DOHH2 (cell line): ENCODE measurements at regions not wholly inside any gene's neighbourhood (a gene's known extent, or its start where the extent isn't known, plus 50 kb on each side); places are given as distances from the start of the nearest gene placed in this dataset.

Source experiments
- H3F3A ChIP-seq: fragments of 200-600 bp; sonication (generic), shearing (Covaris generic); 2 replicates; pipeline ENCODE4 v1.6.0; 2016; ENCODE audit warnings: antibody characterized with exemption, mild to moderate bottlenecking; ENCODE audit not compliant: control insufficient read depth, insufficient read depth
- H3K27ac ChIP-seq: fragments of 200-600 bp; sonication (generic); 2 replicates; pipeline ENCODE4 v1.5.1; 2014; ENCODE audit warnings: low read depth, mild to moderate bottlenecking, low read length, moderate library complexity
- H3K27me3 ChIP-seq: fragments of 200-600 bp; sonication (generic); 2 replicates; pipeline ENCODE4 v1.6.1; 2014; ENCODE audit warnings: mild to moderate bottlenecking, low read length, mixed read lengths; ENCODE audit not compliant: control insufficient read depth
- H3K36me3 ChIP-seq: fragments of 200-600 bp; sonication (generic); 2 replicates; pipeline ENCODE4 v1.6.1; 2014; ENCODE audit warnings: mild to moderate bottlenecking, low read length, moderate library complexity, mixed read lengths; ENCODE audit not compliant: control insufficient read depth
- H3K4me1 ChIP-seq: fragments of 200-600 bp; sonication (generic); 2 replicates; pipeline ENCODE4 v1.6.1; 2014; ENCODE audit warnings: mild to moderate bottlenecking, low read length, mixed read lengths; ENCODE audit not compliant: control insufficient read depth
- H3K4me2 ChIP-seq: fragments of 200-600 bp; sonication (generic); 2 replicates; pipeline ENCODE4 v1.6.0; 2014; ENCODE audit warnings: mild to moderate bottlenecking, low read length, moderate library complexity
- H3K4me3 ChIP-seq: fragments of 200-600 bp; sonication (generic); 2 replicates; pipeline ENCODE4 v1.5.1; 2014; ENCODE audit warnings: mild to moderate bottlenecking, low read length, mixed read lengths
- H3K79me2 ChIP-seq: fragments of 200-600 bp; sonication (generic); 2 replicates; pipeline ENCODE4 v1.6.1; 2014; ENCODE audit warnings: mild to moderate bottlenecking, low read length, mixed read lengths; ENCODE audit not compliant: control insufficient read depth
- H3K9me2 ChIP-seq: fragments of 200-600 bp; sonication (generic); replicated peaks from 2 replicates; pipeline ENCODE4 v1.6.1; 2014; ENCODE audit warnings: mild to moderate bottlenecking, low read length, mixed read lengths; ENCODE audit not compliant: control insufficient read depth
- H3K9me3 ChIP-seq: fragments of 200-600 bp; sonication (generic); 2 replicates; pipeline ENCODE4 v1.6.1; 2014; ENCODE audit warnings: antibody characterized with exemption, low read length, mixed read lengths; ENCODE audit not compliant: control insufficient read depth, insufficient read depth
- H4K20me1 ChIP-seq: fragments of 200-600 bp; sonication (generic); 2 replicates; pipeline ENCODE4 v1.6.0; 2014; ENCODE audit warnings: low read depth, mild to moderate bottlenecking, antibody characterized with exemption, low read length, moderate library complexity; ENCODE audit not compliant: control insufficient read depth, insufficient read depth
- CTCF ChIP-seq: fragments of 200-600 bp; sonication (generic); IDR thresholded peaks from one replicate; pipeline ENCODE4 v1.5.1; 2014; ENCODE audit warnings: antibody characterized with exemption, mild to moderate bottlenecking, low read depth, low read length; ENCODE audit not compliant: poor library complexity, severe bottlenecking
- EZH2phosphoT487 ChIP-seq: fragments of 200-600 bp; sonication (generic); IDR thresholded peaks from 2 replicates; pipeline ENCODE4 v1.6.1; 2017; ENCODE audit warnings: borderline replicate concordance, mild to moderate bottlenecking, antibody characterized with exemption, low read length, moderate library complexity, mixed read lengths

GRCh38 chr11:26268980-26269660 lies 62.8 kb upstream of the ANO3 start:
- Histone ChIP-seq H3K79me2 (no peaks in the 10 kb centered on the region), H3K4me3 (no peak overlapping the region), H3K27ac (no peak overlapping the region), H4K20me1 (no peaks in the 10 kb centered on the region), H3F3A (no peaks in the 10 kb centered on the region), H3K27me3 (no peaks in the 10 kb centered on the region), H3K9me2 (no peaks in the 10 kb centered on the region), H3K9me3 (no peaks in the 10 kb centered on the region), H3K4me2 (no peak overlapping the region), H3K36me3 (no peaks in the 10 kb centered on the region), H3K4me1 (no peaks in the 10 kb centered on the region)
- no peak for TF ChIP-seq CTCF
- no peak for TF ChIP-seq EZH2phosphoT487

GRCh38 chr11:26271666-26272065 lies 60.3 kb upstream of the ANO3 start:
- Histone ChIP-seq H3K9me3 (no peaks in the 10 kb centered on the region), H3K27ac (no peak overlapping the region), H3F3A (no peaks in the 10 kb centered on the region), H3K36me3 (no peaks in the 10 kb centered on the region), H3K79me2 (no peaks in the 10 kb centered on the region), H4K20me1 (no peaks in the 10 kb centered on the region), H3K27me3 (no peaks in the 10 kb centered on the region), H3K9me2 (no peaks in the 10 kb centered on the region), H3K4me2 (no peak overlapping the region), H3K4me3 (no peak overlapping the region), H3K4me1 (no peaks in the 10 kb centered on the region)
- TF ChIP-seq EZH2phosphoT487 (no peak), CTCF (no peak)

- H3F3A ChIP-seq, result no peaks in the 10 kb centered on the region
- H3K4me3 ChIP-seq, result no peak overlapping the region
- no peaks in the 10 kb centered on the region for H3K36me3 ChIP-seq
- H3K79me2 ChIP-seq, result no peaks in the 10 kb centered on the region
- H3K9me2 ChIP-seq, result no peaks in the 10 kb centered on the region
- H3K4me1 ChIP-seq, result no peaks in the 10 kb centered on the region
- no peaks in the 10 kb centered on the region for H3K27me3 ChIP-seq
- H3K4me2 ChIP-seq, result no peak overlapping the region
- no peaks in the 10 kb centered on the region for H4K20me1 ChIP-seq
- no peaks in the 10 kb centered on the region for H3K9me3 ChIP-seq
- TF ChIP-seq CTCF, result peak; percentile 94
- TF ChIP-seq EZH2phosphoT487, result no peak
- no peak overlapping the region for H3K27ac ChIP-seq
Measured at GRCh38 chr11:26276798-26277424, 55.0 kb upstream of the ANO3 start.
